Osteocyte (in vitro differentiated cells): ENCODE measurements at regions not wholly inside any gene's neighbourhood (a gene's known extent, or its start where the extent isn't known, plus 50 kb on each side); places are given as distances from the start of the nearest gene placed in this dataset.

ENCODE experiments used
- DNase-seq: peaks from one replicate; pipeline ENCODE4 v3.0.0; 2021; ENCODE audit warnings: mixed read lengths; ENCODE audit not compliant: unreplicated experiment; ENCODE audit errors: extremely low spot score
- H3K27ac Mint-ChIP-seq: one replicate; pipeline ENCODE4 v1.8.0; 2021; ENCODE audit warnings: mild to moderate bottlenecking, mixed read lengths; ENCODE audit not compliant: unreplicated experiment
- H3K27me3 Mint-ChIP-seq: one replicate; pipeline ENCODE4 v1.8.0; 2021; ENCODE audit warnings: mixed read lengths; ENCODE audit not compliant: unreplicated experiment
- H3K36me3 Mint-ChIP-seq: one replicate; pipeline ENCODE4 v1.8.0; 2021; ENCODE audit warnings: mixed read lengths; ENCODE audit not compliant: unreplicated experiment
- H3K4me1 Mint-ChIP-seq: one replicate; pipeline ENCODE4 v1.8.0; 2021; ENCODE audit warnings: mixed read lengths; ENCODE audit not compliant: unreplicated experiment
- H3K4me3 Mint-ChIP-seq: one replicate; pipeline ENCODE4 v1.8.0; 2021; ENCODE audit warnings: mild to moderate bottlenecking, moderate library complexity, mixed read lengths; ENCODE audit not compliant: unreplicated experiment
- H3K9me3 Mint-ChIP-seq: one replicate; pipeline ENCODE4 v1.8.0; 2021; ENCODE audit warnings: mixed read lengths; ENCODE audit not compliant: unreplicated experiment
- TF ChIP-seq, protein P1 (sequence below): fragments of 200-600 bp; sonication (generic); IDR thresholded peaks from 2 replicates; pipeline ENCODE4 v1.5.0; 2021; ENCODE audit warnings: antibody characterized with exemption, mild to moderate bottlenecking, moderate library complexity

DNA sequence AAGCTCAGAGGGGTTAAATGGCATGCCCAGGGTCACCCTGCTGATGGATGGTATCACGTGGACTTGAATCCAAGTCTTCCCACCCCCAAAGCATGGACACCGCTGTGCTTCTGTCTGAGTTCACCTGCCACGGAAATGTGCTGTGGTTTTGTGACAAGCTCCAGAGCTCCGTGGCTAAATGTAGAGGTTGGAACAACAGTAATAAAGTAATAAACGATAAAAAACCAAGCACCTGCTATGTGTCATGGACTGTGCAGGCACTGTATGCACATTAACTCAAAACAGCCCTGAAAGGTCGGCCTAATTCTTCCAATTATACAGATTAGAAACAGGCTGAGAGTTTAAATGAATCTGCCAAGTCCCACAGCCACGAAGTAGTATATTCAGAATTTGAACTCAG, 182.1 kb upstream of the NAV2 start:
- no peak overlapping the region for H3K4me3 Mint-ChIP-seq
- H3K4me1 Mint-ChIP-seq: no peaks in the 10 kb centered on the region
- DNase-seq: no peak
- no peak overlapping the region for H3K27ac Mint-ChIP-seq
- no peaks in the 10 kb centered on the region for H3K9me3 Mint-ChIP-seq
- no peaks in the 10 kb centered on the region for H3K36me3 Mint-ChIP-seq
- peaks cover 65% of the 10 kb centered on the region for H3K27me3 Mint-ChIP-seq
- TF ChIP-seq, protein P1, sequence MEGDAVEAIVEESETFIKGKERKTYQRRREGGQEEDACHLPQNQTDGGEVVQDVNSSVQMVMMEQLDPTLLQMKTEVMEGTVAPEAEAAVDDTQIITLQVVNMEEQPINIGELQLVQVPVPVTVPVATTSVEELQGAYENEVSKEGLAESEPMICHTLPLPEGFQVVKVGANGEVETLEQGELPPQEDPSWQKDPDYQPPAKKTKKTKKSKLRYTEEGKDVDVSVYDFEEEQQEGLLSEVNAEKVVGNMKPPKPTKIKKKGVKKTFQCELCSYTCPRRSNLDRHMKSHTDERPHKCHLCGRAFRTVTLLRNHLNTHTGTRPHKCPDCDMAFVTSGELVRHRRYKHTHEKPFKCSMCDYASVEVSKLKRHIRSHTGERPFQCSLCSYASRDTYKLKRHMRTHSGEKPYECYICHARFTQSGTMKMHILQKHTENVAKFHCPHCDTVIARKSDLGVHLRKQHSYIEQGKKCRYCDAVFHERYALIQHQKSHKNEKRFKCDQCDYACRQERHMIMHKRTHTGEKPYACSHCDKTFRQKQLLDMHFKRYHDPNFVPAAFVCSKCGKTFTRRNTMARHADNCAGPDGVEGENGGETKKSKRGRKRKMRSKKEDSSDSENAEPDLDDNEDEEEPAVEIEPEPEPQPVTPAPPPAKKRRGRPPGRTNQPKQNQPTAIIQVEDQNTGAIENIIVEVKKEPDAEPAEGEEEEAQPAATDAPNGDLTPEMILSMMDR: no peak

DNA sequence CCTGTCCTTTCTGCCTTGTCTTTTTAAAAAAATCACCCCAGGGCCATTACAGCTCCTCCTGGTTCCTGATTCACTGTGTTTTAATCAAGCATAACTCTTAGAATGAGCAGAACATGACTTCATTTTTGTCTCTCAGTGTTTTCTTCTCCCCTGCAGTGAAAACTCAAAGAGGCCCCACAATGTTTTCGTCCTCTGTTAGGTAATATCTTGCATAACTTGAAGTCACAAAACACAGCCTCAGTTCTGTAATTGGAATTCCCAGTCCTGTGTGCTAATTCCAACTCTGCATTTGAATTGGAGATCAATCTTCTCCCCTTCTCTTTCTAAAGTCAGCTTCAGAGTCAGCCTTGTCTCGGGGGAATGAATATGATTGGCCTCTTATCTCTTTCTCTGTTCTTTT, 186.5 kb upstream of the NAV2 start:
- Mint-ChIP-seq H3K9me3 (no peaks in the 10 kb centered on the region), H3K4me3 (no peak overlapping the region), H3K4me1 (no peaks in the 10 kb centered on the region), H3K36me3 (no peaks in the 10 kb centered on the region), H3K27me3 (peaks cover 42% of the 10 kb centered on the region), H3K27ac (no peak overlapping the region)
- TF ChIP-seq, protein P1: no peak
- no peak for DNase-seq

DNA sequence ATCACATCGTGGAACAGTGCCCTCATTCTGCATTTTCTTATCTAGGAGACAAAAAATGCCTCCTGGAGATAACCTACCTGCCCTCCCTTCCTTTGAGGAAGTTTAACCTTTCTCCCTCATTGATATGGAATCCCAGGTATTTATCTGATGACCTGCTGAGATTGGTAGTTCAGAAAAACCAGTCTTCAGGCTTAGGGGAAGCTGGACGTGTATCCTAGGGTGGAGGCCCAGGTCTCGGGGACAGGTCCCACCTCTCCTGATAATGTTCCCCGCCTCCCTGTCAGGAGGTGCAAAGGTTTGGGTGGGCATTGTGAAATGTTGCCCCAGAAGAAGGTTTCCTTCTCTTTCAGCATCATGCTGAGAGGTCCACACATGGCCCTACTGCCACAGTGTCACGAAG, 186.9 kb upstream of the NAV2 start:
- no peak for DNase-seq
- TF ChIP-seq, protein P1: no peak
- no peak overlapping the region for H3K4me3 Mint-ChIP-seq
- peaks cover 41% of the 10 kb centered on the region for H3K27me3 Mint-ChIP-seq
- no peaks in the 10 kb centered on the region for H3K36me3 Mint-ChIP-seq
- H3K9me3 Mint-ChIP-seq: no peaks in the 10 kb centered on the region
- H3K4me1 Mint-ChIP-seq: no peaks in the 10 kb centered on the region
- H3K27ac Mint-ChIP-seq: no peak overlapping the region

DNA sequence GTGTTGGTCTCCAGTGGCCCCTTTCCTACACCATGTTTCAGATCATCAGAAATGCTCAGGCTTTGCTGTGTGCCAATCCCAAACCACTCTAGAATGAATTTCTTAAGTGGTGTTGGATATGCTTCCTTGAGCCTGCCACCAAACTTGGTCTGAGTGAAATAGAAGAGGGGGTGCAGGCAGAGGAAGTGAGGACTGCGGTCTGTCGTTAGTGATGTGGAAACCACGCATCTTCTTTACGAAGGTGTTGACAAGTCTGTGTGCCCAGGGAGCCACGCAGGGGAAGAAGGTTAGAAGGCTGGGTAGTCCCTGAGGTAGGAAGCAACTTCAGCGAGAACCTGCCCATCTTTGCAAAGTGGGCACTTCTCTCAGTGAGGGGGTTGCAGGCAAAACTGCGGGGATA, 187.4 kb upstream of the NAV2 start:
- Mint-ChIP-seq H3K36me3 (no peaks in the 10 kb centered on the region), H3K27ac (no peak overlapping the region), H3K4me1 (no peaks in the 10 kb centered on the region)

DNA sequence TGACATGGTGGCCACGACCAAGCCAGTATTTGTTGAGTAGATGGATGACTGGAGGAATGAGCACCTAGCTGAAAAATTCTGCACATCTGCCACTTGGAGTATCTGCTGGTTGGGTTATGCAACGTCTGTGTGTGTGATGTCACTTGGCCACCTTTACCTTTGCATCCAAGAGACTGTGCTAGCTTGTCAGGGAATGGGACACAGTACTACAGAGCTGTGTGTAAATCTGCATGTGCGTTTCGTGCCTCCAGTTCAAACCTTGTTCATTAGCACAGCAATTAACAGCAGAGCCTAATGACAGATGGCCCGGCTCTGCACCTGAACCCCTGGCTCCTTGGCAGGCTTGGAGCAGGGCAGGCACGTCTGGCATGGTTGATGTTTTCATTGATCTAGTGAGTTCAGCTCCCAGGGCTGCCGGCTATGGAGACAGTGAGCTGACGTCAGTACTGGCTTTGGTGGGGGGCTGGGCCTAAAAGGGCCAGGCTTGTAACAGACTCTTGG, 188.4 kb upstream of the NAV2 start:
- no peak for DNase-seq
- peaks cover 6% of the 10 kb centered on the region for H3K4me1 Mint-ChIP-seq
- no peak overlapping the region for H3K4me3 Mint-ChIP-seq
- no peak overlapping the region for H3K27ac Mint-ChIP-seq
- TF ChIP-seq, protein P1: no peak
- peaks cover 44% of the 10 kb centered on the region for H3K27me3 Mint-ChIP-seq
- no peaks in the 10 kb centered on the region for H3K9me3 Mint-ChIP-seq
- no peaks in the 10 kb centered on the region for H3K36me3 Mint-ChIP-seq

More for the DNA sequence above, 187.4 kb upstream of the NAV2 start:
- Mint-ChIP-seq H3K9me3 (no peaks in the 10 kb centered on the region), H3K4me3 (no peak overlapping the region), H3K27me3 (peaks cover 44% of the 10 kb centered on the region)
- TF ChIP-seq, protein P1: no peak
- DNase-seq: no peak
